Activated naive CD8-positive, alpha-beta T cell treated with anti-CD3 and anti-CD28 coated beads, Interleukin-2, amount 10 ng/mL, durations not matched to agents 7 days and 5 days (primary cell): ENCODE measurements at regions not wholly inside any gene's neighbourhood (a gene's known extent, or its start where the extent isn't known, plus 50 kb on each side); places are given as distances from the start of the nearest gene placed in this dataset.
A peak's percentile ranks its signal among the peaks of the same experiment; 100 is the strongest.

Experiments
- ATAC-seq: fragments of 150-1000 bp; cut with Tn5 transposase; one replicate; pipeline ENCODE4 v1.10.0; 2021; ENCODE audit warnings: low read depth, moderate library complexity
- POLR2A ChIA-PET: fragments of 350-600 bp; sonication (Branson Sonifier 250); formaldehyde crosslinking; loops from one replicate; lab custom pipeline; 2021; ENCODE audit warnings: antibody characterized with exemption; lab: Charles Lee
- DNase-seq: peaks from one replicate; pipeline ENCODE4 v3.0.0; 2021
- H3K27ac Mint-ChIP-seq: one replicate; pipeline ENCODE4 v1.8.0; 2022; ENCODE audit warnings: mild to moderate bottlenecking, mixed read lengths
- H3K27me3 Mint-ChIP-seq: one replicate; pipeline ENCODE4 v1.8.0; 2022; ENCODE audit warnings: mild to moderate bottlenecking, moderate library complexity, mixed read lengths
- H3K36me3 Mint-ChIP-seq: one replicate; pipeline ENCODE4 v1.8.0; 2021; ENCODE audit warnings: mild to moderate bottlenecking, mixed read lengths
- H3K4me1 Mint-ChIP-seq: one replicate; pipeline ENCODE4 v1.8.0; 2021; ENCODE audit warnings: mixed read lengths
- H3K4me3 Mint-ChIP-seq: one replicate; pipeline ENCODE4 v1.8.0; 2022; ENCODE audit warnings: mild to moderate bottlenecking, moderate library complexity, mixed read lengths
- H3K9me3 Mint-ChIP-seq: one replicate; pipeline ENCODE4 v1.8.0; 2021; ENCODE audit warnings: mixed read lengths

GRCh38 chr3:102295756-102296155 is 139.1 kb upstream of the ZPLD1 start:
- Mint-ChIP-seq H3K4me1 (peaks cover 10% of the 10 kb centered on the region), H3K27me3 (peaks cover 22% of the 10 kb centered on the region), H3K36me3 (peaks cover 6% of the 10 kb centered on the region), H3K9me3 (peaks cover 5% of the 10 kb centered on the region), H3K4me3 (no peak overlapping the region), H3K27ac (no peak overlapping the region)
- ATAC-seq (no peak), DNase-seq (no peak)
- POLR2A ChIA-PET: no interaction called here

GRCh38 chr3:102297072-102297658 is 137.7 kb upstream of the ZPLD1 start:
- Mint-ChIP-seq H3K27ac (no peak overlapping the region), H3K4me3 (no peak overlapping the region), H3K9me3 (peaks cover 5% of the 10 kb centered on the region), H3K4me1 (peaks cover 10% of the 10 kb centered on the region), H3K36me3 (peaks cover 6% of the 10 kb centered on the region), H3K27me3 (peaks cover 21% of the 10 kb centered on the region)
- POLR2A ChIA-PET: no interaction called here
- no peak for DNase-seq
- no peak for ATAC-seq

GRCh38 chr3:102299125-102299877 is 135.5 kb upstream of the ZPLD1 start:
- Mint-ChIP-seq H3K9me3 (peaks cover 5% of the 10 kb centered on the region), H3K4me3 (no peak overlapping the region), H3K4me1 (peaks cover 10% of the 10 kb centered on the region), H3K27me3 (peaks cover 23% of the 10 kb centered on the region), H3K27ac (peak overlapping the region; percentile 27), H3K36me3 (peaks cover 8% of the 10 kb centered on the region)
- peak; percentile 77 for ATAC-seq
- no peak for DNase-seq
- POLR2A ChIA-PET: no interaction called here

- Mint-ChIP-seq H3K36me3 (peaks cover 8% of the 10 kb centered on the region), H3K27me3 (peaks cover 25% of the 10 kb centered on the region), H3K4me3 (no peak overlapping the region), H3K4me1 (peaks cover 8% of the 10 kb centered on the region), H3K27ac (no peak overlapping the region), H3K9me3 (peaks cover 5% of the 10 kb centered on the region)
- POLR2A ChIA-PET: no interaction called here
- ATAC-seq (no peak), DNase-seq (no peak)
Measured at GRCh38 chr3:102301155-102301880, 133.5 kb upstream of the ZPLD1 start.

- peaks cover 8% of the 10 kb centered on the region for H3K4me1 Mint-ChIP-seq
- POLR2A ChIA-PET: no interaction called here
- no peak for ATAC-seq
- peaks cover 5% of the 10 kb centered on the region for H3K9me3 Mint-ChIP-seq
- H3K36me3 Mint-ChIP-seq: peaks cover 8% of the 10 kb centered on the region
- H3K27ac Mint-ChIP-seq: no peak overlapping the region
- H3K27me3 Mint-ChIP-seq: peaks cover 19% of the 10 kb centered on the region
- H3K4me3 Mint-ChIP-seq: no peak overlapping the region
- DNase-seq: no peak
Measured at GRCh38 chr3:102302020-102302419, 132.8 kb upstream of the ZPLD1 start.

- H3K27me3 Mint-ChIP-seq: peaks cover 8% of the 10 kb centered on the region
- POLR2A ChIA-PET: no interaction called here
- H3K4me1 Mint-ChIP-seq: peaks cover under 1% of the 10 kb centered on the region
- DNase-seq: no peak
- peaks cover 2% of the 10 kb centered on the region for H3K9me3 Mint-ChIP-seq
- H3K36me3 Mint-ChIP-seq: peaks cover 2% of the 10 kb centered on the region
- ATAC-seq: no peak
- no peak overlapping the region for H3K4me3 Mint-ChIP-seq
- no peak overlapping the region for H3K27ac Mint-ChIP-seq
Measured at GRCh38 chr3:102304550-102304949, 130.3 kb upstream of the ZPLD1 start.

GRCh38 chr3:102307442-102307841 is 127.4 kb upstream of the ZPLD1 start:
- ATAC-seq: no peak
- Mint-ChIP-seq H3K36me3 (no peaks in the 10 kb centered on the region), H3K4me1 (no peaks in the 10 kb centered on the region), H3K27ac (no peak overlapping the region), H3K27me3 (peaks cover 10% of the 10 kb centered on the region), H3K4me3 (no peak overlapping the region), H3K9me3 (no peaks in the 10 kb centered on the region)
- POLR2A ChIA-PET: no interaction called here
- DNase-seq: no peak

GRCh38 chr3:102329066-102329465 is 105.7 kb upstream of the ZPLD1 start:
- Mint-ChIP-seq H3K9me3 (no peaks in the 10 kb centered on the region), H3K4me3 (no peak overlapping the region), H3K27me3 (peaks cover 22% of the 10 kb centered on the region), H3K36me3 (no peaks in the 10 kb centered on the region), H3K27ac (no peak overlapping the region), H3K4me1 (no peaks in the 10 kb centered on the region)
- ATAC-seq (no peak), DNase-seq (no peak)
- POLR2A ChIA-PET: no interaction called here

GRCh38 chr3:102329561-102329960 is 105.3 kb upstream of the ZPLD1 start:
- no peak for DNase-seq

GRCh38 chr3:102332205-102332604 is 102.6 kb upstream of the ZPLD1 start:
- no peak for DNase-seq
- no peak overlapping the region for H3K27ac Mint-ChIP-seq
- no peak overlapping the region for H3K4me3 Mint-ChIP-seq
- H3K36me3 Mint-ChIP-seq: no peaks in the 10 kb centered on the region
- ATAC-seq: no peak
- no peaks in the 10 kb centered on the region for H3K9me3 Mint-ChIP-seq
- POLR2A ChIA-PET: no interaction called here
- H3K4me1 Mint-ChIP-seq: no peaks in the 10 kb centered on the region
- peaks cover 22% of the 10 kb centered on the region for H3K27me3 Mint-ChIP-seq

More at GRCh38 chr3:102329561-102329960, 105.3 kb upstream of the ZPLD1 start:
- Mint-ChIP-seq H3K27ac (no peak overlapping the region), H3K36me3 (no peaks in the 10 kb centered on the region), H3K4me3 (no peak overlapping the region), H3K27me3 (peaks cover 22% of the 10 kb centered on the region), H3K4me1 (no peaks in the 10 kb centered on the region), H3K9me3 (no peaks in the 10 kb centered on the region)
- POLR2A ChIA-PET: no interaction called here
- ATAC-seq: no peak

- no peaks in the 10 kb centered on the region for H3K9me3 Mint-ChIP-seq
- POLR2A ChIA-PET: no interaction called here
- H3K36me3 Mint-ChIP-seq: no peaks in the 10 kb centered on the region
- ATAC-seq (no peak), DNase-seq (no peak)
- no peak overlapping the region for H3K4me3 Mint-ChIP-seq
- no peaks in the 10 kb centered on the region for H3K4me1 Mint-ChIP-seq
- peaks cover 20% of the 10 kb centered on the region for H3K27me3 Mint-ChIP-seq
- H3K27ac Mint-ChIP-seq: no peak overlapping the region
Measured at GRCh38 chr3:102332934-102333333, 101.9 kb upstream of the ZPLD1 start.

GRCh38 chr3:102336130-102336529 is 98.7 kb upstream of the ZPLD1 start:
- POLR2A ChIA-PET: no interaction called here
- Mint-ChIP-seq H3K27me3 (peaks cover 17% of the 10 kb centered on the region), H3K9me3 (no peaks in the 10 kb centered on the region), H3K27ac (no peak overlapping the region), H3K4me3 (no peak overlapping the region), H3K36me3 (no peaks in the 10 kb centered on the region), H3K4me1 (no peaks in the 10 kb centered on the region)
- DNase-seq (no peak), ATAC-seq (no peak)

- DNase-seq (no peak), ATAC-seq (no peak)
- Mint-ChIP-seq H3K4me1 (no peaks in the 10 kb centered on the region), H3K36me3 (no peaks in the 10 kb centered on the region), H3K4me3 (no peak overlapping the region), H3K27ac (no peak overlapping the region), H3K27me3 (peaks cover 17% of the 10 kb centered on the region), H3K9me3 (no peaks in the 10 kb centered on the region)
- POLR2A ChIA-PET: no interaction called here
Measured at GRCh38 chr3:102339671-102340070, 95.1 kb upstream of the ZPLD1 start.

GRCh38 chr3:102346897-102347296 is 87.9 kb upstream of the ZPLD1 start:
- POLR2A ChIA-PET: no interaction called here
- Mint-ChIP-seq H3K27ac (no peak overlapping the region), H3K27me3 (peaks cover 11% of the 10 kb centered on the region), H3K4me3 (no peak overlapping the region), H3K4me1 (no peaks in the 10 kb centered on the region), H3K36me3 (no peaks in the 10 kb centered on the region), H3K9me3 (no peaks in the 10 kb centered on the region)
- DNase-seq (no peak), ATAC-seq (no peak)
